Endothelial cell (in vitro differentiated cells): ENCODE measurements at regions not wholly inside any gene's neighbourhood (a gene's known extent, or its start where the extent isn't known, plus 50 kb on each side); places are given as distances from the start of the nearest gene placed in this dataset.

Experiments
- DNase-seq: peaks from one replicate; pipeline ENCODE4 v3.0.0; 2021; ENCODE audit warnings: low spot score
- H3K27ac Mint-ChIP-seq: one replicate; pipeline ENCODE4 v1.8.0; 2021; ENCODE audit warnings: mixed read lengths, inconsistent platforms; ENCODE audit not compliant: unreplicated experiment
- H3K27me3 Mint-ChIP-seq: one replicate; pipeline ENCODE4 v1.8.0; 2021; ENCODE audit warnings: mild to moderate bottlenecking, moderate library complexity, mixed read lengths, inconsistent platforms; ENCODE audit not compliant: unreplicated experiment
- H3K36me3 Mint-ChIP-seq: one replicate; pipeline ENCODE4 v1.8.0; 2021; ENCODE audit warnings: mild to moderate bottlenecking, low read depth, mixed read lengths, inconsistent platforms; ENCODE audit not compliant: unreplicated experiment
- H3K4me1 Mint-ChIP-seq: one replicate; pipeline ENCODE4 v1.8.0; 2021; ENCODE audit warnings: mild to moderate bottlenecking, mixed read lengths, inconsistent platforms; ENCODE audit not compliant: unreplicated experiment
- H3K4me3 Mint-ChIP-seq: one replicate; pipeline ENCODE4 v1.8.0; 2021; ENCODE audit warnings: mild to moderate bottlenecking, mixed read lengths, inconsistent platforms; ENCODE audit not compliant: unreplicated experiment
- H3K9me3 Mint-ChIP-seq: one replicate; pipeline ENCODE4 v1.8.0; 2021; ENCODE audit warnings: mixed read lengths, inconsistent platforms; ENCODE audit not compliant: unreplicated experiment
- TF ChIP-seq, protein P1 (sequence below): fragments of 200-600 bp; sonication (generic); IDR thresholded peaks from one replicate; pipeline ENCODE4 v1.5.0; 2021; ENCODE audit warnings: antibody characterized with exemption; ENCODE audit not compliant: unreplicated experiment

DNA sequence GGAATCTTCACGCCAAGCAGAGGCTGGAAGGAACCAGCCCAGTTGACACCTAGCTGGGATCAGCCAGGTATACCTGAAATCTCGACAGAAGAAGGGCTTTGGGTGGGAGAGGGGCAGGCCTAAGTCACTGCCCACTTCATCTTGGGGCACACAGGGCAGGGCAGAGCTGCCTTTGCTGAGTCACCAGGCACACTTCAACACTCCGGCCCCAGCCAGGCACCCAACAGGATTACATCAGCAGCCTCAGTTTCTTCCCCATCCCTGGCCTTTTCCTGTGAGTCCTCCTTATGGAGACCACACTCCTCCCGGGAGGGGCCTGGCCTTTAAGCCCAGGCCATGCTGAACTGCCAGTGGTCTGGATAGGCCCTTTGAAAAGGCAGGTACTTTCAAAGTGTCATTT lies 201.7 kb upstream of the HS6ST1 start:
- H3K27me3 Mint-ChIP-seq, result no peaks in the 10 kb centered on the region

DNA sequence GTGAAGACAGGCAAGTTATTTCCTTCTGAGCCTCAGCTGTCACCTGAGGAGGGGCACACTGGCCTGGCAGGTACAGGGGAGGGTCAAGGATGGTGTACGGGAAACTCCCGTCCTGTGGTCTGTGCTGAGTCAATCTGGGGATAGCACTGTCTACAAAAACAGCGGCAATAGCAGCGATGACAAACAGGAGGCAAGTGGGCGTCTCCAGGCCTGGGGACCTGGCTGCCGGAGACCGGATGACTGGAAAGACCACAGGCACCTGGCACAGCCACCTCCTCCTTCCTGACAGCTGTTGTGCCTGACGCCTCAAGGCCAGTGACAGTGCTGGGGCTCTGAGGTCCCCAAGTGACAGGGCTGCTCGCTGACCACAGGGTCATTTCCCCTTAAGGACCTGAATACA lies 202.1 kb upstream of the HS6ST1 start:
- H3K4me3 Mint-ChIP-seq, result no peak overlapping the region
- H3K9me3 Mint-ChIP-seq, result no peaks in the 10 kb centered on the region
- H3K27me3 Mint-ChIP-seq, result no peaks in the 10 kb centered on the region
- TF ChIP-seq, protein P1, sequence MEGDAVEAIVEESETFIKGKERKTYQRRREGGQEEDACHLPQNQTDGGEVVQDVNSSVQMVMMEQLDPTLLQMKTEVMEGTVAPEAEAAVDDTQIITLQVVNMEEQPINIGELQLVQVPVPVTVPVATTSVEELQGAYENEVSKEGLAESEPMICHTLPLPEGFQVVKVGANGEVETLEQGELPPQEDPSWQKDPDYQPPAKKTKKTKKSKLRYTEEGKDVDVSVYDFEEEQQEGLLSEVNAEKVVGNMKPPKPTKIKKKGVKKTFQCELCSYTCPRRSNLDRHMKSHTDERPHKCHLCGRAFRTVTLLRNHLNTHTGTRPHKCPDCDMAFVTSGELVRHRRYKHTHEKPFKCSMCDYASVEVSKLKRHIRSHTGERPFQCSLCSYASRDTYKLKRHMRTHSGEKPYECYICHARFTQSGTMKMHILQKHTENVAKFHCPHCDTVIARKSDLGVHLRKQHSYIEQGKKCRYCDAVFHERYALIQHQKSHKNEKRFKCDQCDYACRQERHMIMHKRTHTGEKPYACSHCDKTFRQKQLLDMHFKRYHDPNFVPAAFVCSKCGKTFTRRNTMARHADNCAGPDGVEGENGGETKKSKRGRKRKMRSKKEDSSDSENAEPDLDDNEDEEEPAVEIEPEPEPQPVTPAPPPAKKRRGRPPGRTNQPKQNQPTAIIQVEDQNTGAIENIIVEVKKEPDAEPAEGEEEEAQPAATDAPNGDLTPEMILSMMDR, result no peak
- no peaks in the 10 kb centered on the region for H3K36me3 Mint-ChIP-seq
- no peaks in the 10 kb centered on the region for H3K4me1 Mint-ChIP-seq
- H3K27ac Mint-ChIP-seq, result no peak overlapping the region
- DNase-seq, result no peak

More for the DNA sequence above, 201.7 kb upstream of the HS6ST1 start:
- TF ChIP-seq, protein P1, result no peak
- no peaks in the 10 kb centered on the region for H3K36me3 Mint-ChIP-seq
- DNase-seq, result no peak
- no peak overlapping the region for H3K4me3 Mint-ChIP-seq
- H3K9me3 Mint-ChIP-seq, result no peaks in the 10 kb centered on the region
- H3K27ac Mint-ChIP-seq, result no peak overlapping the region
- no peaks in the 10 kb centered on the region for H3K4me1 Mint-ChIP-seq

DNA sequence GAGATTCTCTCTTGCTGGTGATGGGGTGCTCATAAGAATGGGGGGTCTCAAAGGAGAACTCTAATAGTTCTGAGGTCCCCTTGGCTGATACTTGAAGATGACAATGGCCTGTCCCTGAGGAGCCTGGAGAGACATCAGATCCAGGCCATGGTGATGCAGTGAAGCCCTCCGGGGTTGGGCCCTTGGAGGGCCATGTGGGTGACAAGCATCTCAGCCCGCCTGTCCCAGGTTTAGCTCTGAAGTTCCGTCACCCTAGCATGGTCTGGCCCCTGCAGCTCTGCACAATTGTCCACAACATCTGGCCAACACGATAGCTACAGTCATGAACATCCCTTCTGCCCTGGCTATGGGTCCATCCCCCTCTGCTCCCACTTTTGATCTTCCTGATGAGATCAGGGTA lies 202.8 kb upstream of the HS6ST1 start:
- H3K36me3 Mint-ChIP-seq, result no peaks in the 10 kb centered on the region
- H3K27ac Mint-ChIP-seq, result no peak overlapping the region
- TF ChIP-seq, protein P1, result no peak
- no peaks in the 10 kb centered on the region for H3K4me1 Mint-ChIP-seq
- H3K27me3 Mint-ChIP-seq, result no peaks in the 10 kb centered on the region
- H3K4me3 Mint-ChIP-seq, result no peak overlapping the region
- no peaks in the 10 kb centered on the region for H3K9me3 Mint-ChIP-seq
- DNase-seq, result no peak

DNA sequence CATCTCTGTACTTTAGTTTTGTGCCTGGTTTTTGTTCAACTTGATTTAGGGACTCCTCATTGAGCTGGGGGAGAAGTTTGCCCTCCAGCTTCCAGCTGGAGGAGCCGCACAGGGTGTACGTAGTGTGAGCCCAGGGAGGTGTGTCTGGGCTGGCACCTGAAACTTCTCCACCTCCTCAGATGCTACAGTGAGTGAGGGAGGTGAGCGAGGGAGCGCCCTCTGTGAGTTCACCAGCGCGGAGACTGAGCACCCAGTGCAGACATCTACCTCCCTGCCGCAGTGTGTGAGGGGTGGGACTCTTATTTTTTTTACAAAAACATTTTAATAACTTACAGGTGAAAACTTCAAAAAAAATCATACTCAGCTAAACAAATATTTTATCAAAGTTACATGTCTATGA lies 204.2 kb upstream of the HS6ST1 start:
- TF ChIP-seq, protein P1, result no peak
- Mint-ChIP-seq H3K27me3 (peaks cover 2% of the 10 kb centered on the region), H3K4me1 (no peaks in the 10 kb centered on the region), H3K4me3 (no peak overlapping the region), H3K27ac (no peak overlapping the region), H3K36me3 (no peaks in the 10 kb centered on the region), H3K9me3 (no peaks in the 10 kb centered on the region)
- no peak for DNase-seq

DNA sequence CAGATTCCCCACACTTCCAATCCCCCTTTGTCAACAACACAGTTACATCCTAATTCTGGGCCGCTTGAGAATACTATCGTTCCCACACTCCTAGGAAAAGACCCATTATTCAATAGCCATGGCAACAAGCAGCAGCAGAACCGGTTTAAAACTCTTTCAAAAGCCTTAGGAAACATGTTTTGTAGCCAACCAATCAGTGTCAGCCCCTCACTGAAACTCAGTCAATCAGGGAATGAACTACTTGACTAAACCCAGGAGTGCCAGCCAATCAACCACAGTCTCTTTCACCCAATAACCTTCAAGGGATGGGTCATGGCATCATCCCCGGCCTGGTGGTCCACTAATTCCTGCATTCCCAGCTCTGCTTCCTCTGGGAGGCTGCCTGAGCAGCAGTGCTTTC lies 204.8 kb upstream of the HS6ST1 start:
- Mint-ChIP-seq H3K4me1 (no peaks in the 10 kb centered on the region), H3K27me3 (peaks cover 2% of the 10 kb centered on the region), H3K27ac (no peak overlapping the region), H3K4me3 (no peak overlapping the region), H3K36me3 (no peaks in the 10 kb centered on the region), H3K9me3 (no peaks in the 10 kb centered on the region)
- TF ChIP-seq, protein P1, result no peak
- no peak for DNase-seq
